Nucleus accumbens (tissue), 56 donors: ENCODE measurements at regions not wholly inside any gene's neighbourhood (a gene's known extent, or its start where the extent isn't known, plus 50 kb on each side); places are given as distances from the start of the nearest gene placed in this dataset.
A peak's percentile ranks its signal among the peaks of the same experiment; 100 is the strongest.
"Not testable (repeated sequence)": the region's sequence is repeated elsewhere in the genome, so short reads cannot be mapped to it uniquely, and the experiment has no call there.

ENCODE experiments used
- DNase-seq, 56 donors: peaks; one replicate each; lab custom pipeline; 2025; lab: John Stamatoyannopoulos, UW

DNA sequence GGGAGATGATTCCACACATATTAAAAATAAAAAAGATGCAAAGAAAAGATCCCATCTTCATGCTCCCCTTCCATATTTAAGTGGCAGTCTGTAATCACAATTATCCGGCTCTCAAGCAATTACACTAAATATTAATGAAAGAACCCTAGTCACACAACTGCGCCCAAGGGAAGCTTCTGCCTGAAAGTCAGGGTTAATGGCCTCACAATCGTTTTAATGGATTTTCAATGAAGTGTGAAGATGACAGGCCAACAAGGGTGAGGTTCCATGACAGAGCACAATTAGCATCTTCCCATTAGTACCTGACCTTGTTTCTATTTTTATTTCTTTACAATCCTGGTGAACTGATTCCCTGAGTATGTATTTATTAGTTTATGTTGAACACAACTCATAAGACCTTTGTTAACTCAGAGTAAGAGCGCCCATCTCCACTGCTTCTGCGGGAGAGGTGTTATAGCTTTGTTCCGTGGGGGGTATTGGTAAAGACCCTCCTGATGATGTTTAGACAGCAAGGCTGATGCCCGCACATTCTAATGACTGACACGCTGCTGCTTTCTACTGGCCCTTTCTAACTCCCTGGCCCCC, 80.9 kb downstream of the IER5 start:
- no peak for DNase-seq

DNA sequence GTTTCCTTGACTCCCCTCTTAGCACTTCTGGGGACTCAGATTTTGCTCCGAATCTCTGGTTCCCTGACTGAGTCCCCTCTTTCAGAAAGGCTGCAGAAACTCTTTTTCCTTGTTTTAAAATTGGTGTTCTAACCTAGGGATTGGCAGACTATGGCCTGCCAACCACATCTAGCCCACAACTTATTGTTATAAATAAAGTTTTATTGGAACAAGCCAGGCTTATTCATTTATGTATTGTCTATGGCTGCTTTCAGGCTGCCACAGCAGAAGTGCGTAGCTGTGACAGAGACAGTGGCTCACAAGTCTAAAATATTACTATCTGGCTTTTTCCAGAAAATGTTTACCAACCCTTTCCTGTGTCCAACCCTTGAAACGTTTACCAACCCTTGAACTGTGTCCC, 81.7 kb downstream of the IER5 start:
- DNase-seq: no peak

DNA sequence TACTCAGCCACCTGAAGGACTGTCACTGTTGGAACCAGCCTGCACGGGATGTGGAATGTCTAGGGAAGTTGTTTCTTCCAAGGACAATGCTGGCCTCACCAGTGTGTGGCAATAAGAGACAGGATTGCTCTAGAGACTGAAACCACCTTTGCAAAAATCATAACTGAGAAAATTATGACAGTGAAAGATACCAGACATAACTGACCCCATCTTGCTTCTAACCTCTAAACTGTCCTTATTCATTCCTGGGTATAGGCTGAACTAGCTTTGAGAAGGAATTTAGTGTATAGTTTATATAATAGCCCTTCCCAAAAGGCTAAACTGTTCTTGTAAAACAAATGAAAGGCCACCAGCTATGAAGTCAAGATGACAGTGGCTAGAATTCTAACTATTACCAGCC, 83.6 kb downstream of the IER5 start:
- no peak for DNase-seq

DNA sequence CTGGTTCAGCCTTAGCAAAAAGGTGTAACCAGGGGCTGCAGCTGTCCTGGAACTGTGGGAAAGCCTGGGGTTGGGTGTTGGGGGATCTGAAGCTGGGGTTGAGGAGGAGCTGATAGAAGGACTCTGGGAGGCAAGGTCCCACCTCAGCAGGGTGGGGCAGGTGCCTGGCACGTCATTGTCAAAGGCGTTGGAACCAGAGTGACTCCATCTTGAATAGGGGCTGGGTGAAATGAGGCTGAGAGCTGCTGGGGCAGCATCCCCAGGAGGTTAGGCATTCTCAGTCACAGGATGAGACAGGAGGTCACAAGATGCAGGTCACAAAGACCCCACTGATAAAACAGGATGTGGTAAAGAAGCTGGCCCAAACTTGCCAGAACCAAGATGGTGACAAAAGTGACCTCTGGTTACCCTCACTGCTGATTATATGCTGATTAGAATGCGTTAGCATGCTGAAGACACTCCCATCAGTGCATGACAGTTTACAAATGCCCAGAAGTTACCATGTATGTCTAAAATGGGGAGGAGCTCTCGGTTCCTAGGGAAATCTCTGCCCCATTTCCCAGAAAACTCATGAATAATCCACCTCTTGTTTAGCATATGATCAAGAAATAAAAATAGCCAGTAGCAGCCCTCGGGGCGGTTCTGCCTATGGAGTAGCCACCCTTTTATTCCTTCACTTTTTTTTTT, 85.4 kb downstream of the IER5 start:
- no peak for DNase-seq

DNA sequence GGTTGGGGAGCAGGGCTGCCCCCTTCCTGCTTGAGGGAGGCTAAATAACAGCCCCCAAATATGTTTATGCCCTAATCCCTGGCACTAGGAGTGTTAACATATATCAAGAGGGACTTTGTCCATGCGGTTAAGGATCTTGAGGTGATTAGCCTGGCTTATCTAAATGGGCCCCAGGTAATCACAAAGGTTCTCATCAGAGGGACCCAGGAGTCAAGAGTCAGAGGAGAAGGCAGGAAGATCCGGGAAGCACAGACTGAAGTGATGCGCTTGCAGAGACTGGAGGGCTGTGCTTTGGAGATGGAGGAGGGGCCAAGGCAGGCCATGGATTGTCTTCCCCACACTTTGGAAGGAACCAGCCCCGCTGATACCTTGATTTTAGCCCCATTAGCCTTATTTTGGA, 86.4 kb downstream of the IER5 start:
- no peak for DNase-seq

DNA sequence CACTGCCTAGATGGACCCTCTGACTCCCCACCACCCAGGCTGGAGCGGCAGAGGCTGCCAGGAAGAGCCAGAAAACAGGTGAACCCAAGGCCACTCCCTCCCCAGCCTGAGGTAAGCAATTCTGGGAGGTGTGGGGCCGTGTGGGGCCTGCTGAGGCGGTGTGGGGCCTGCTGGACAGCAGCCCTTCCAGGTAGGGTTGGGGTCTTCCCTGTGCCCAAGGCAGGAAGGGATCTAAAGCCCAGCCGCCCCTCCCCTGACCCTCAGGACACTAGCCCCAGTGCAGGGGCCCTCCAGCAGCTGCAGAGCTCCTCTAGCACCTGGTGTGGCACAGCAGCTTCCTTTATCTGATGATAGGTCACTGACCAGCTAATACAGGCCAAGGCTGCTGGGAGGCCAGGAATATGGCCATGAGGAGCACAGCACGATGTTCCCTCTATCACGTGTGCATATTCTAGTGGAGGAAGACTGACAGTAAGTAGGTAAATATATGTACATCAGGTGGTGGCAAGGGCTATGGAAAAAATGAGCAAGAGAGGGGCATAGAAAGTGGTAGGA, 86.9 kb downstream of the IER5 start:
- no peak for DNase-seq

DNA sequence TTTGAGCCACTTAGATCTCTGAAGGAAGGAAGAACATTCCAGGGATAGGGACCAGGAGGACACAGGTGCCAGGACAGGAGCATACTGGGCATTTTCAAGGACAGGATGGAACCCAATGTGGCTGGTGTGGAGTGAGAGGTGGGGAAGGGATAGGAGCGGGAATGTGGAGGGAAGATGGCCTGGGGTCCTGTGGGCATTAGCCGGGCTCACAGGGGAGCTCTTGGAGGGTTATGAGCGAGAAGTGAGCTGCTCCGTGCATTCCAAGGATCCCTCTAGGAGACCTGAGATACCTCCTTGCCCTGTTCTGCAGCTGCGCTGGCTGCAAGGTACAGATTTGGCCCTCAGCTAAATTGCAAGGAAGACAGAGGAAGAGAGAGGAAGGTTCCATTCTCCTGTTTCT, 87.5 kb downstream of the IER5 start:
- no peak for DNase-seq

DNA sequence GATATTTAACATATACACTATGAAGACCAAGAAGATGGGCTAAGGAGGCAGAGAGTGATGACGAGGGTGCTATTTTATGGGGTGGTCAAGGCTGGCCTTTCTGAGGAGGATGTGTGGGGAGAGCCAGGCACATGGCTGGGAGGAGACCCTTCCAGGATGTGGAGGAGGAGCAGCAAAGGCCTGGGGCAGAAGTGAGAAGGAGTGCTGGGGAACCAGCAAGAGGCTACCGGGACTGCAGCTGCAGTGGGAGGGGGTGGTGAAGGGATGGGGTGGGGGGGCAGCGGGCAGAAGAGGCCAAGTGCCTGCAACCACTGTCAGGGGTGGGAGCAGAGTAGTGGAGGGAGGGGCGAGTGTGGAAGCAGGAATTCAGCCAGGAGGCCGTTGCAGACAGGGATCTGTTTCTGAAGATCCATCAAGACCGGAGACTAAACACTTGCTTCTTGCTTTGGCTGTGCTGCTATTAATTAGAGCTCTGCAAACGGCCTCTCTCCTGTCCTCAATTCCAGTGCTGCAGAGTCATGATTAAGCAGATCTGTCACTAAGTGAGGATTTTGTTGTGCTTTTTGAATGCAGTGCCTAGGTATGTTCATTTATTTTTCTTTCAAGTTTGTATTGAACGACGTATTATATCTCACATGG, 89.9 kb downstream of the IER5 start:
- DNase-seq: no peak

DNA sequence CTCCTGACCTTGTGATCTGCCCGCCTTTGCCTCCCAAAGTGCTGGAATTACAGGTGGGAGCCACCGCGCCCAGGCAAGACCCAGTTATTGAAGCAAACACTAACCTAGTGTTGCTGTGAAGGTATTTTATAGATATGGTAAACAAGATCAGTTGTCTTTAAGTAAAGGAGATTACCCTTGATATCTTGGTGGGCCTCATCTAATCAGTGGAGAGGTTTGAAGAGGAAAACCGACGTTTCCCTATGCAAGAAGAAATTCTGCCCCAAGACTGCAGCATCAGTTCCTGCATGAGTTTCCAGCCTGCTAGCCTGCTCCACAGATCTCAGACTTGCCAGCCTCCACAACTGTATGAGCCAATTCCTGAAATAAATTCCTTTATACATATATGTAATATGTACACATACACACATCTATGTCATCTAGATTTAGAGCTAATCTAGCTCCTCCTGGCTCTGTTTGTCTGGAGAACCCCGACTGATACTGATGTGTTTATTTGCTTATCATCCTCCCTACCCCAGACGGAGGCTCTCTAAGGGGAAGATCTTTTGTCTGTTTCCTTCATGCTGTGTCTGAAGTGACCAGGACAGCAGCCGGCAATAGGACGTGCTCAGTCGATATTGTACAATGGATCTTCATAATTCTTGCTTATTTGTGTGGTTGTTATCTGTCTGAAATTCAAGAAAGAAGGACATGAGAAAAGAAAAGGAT, 90.9 kb downstream of the IER5 start:
- DNase-seq: no peak

DNA sequence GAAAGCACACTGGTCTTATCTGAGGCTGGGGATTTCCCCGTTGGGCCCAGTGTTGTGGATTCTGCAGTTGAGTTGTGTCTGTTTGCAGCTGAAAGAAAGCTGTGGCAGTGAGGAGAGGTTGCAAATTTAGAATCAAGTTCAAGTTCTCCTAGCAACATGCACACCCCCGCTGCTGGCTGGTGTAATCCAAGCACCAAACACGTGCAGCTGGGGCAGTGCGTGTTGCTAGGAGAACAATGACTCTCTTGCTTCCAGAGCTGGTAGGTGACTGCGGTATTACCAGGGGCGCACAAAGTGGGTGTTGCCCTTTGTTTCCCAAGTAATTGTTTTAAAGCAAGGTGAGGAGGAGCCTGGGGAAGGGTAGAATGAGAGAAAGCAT, 91.5 kb downstream of the IER5 start:
- DNase-seq: peak in 50 of 56 donors; percentile 11 to 91 (median 65)

DNA sequence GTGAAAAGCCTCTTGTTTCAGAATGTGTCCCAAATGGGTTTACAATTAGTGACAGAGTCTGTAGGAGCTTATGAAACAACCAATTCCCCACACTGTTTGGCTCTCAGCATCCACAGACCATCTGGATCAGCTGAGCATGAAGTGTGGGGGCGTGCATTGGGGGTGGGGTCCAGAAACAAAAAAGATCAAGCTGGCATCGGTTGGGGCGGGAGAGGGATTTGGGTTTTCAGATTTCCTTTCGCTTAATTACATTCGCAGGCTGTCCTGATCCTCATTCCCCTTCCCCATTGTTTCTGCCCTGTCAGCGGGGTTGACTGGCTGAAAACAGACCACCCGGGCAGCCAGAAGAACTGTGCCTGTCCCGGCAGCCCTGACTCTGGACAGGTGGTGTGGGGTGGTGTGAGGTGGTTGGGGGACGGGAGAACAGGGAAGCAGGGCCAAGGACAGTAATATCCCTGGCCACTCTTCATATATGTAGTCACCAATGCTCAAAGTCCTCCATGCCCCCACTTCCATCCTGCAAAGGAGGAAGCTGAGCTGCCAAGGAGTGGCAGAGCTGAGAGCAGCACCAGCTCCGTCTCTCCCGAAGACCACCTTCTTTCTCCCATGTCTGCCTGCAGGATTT, 92.0 kb downstream of the IER5 start:
- DNase-seq: peak in 4 of 56 donors; percentile 10 to 54 (median 20)

DNA sequence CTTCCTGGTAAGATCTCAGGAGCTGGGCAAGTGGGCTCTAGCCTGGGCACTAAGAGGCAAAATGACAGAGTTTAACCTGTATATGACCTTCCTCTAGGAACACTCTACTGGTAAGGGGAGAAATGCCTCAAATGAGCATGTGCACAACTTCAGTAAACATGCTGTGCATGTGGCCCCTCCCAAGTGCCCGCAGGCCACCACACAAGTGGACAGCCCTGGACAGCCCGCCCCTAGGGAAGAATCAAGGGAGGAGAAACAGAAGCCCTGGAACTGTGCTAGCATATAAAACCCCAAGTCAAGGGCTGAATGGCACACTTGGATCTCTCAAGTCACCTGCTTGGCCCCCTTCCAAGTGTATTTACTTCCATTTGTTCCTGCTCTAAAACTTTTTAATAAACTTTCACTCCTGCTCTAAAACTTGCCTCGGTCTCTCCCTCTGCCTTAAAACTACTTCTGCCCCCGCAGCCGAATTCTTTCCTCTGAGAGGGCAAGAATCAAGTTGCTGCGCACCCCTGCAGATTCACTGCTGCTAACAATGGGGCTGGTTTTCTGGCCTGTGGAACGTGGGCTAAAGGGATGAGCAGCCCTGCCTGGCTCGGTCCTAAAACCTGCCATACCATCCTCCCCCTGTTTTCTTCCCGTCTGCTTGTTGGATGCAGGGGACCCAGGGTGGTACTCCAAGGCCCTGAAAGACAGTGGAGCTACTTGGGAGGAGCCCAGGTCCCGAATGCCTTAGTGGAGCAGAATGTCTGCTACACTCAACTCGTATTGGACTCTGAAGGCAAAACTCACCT, 93.5 kb downstream of the IER5 start:
- no peak for DNase-seq

DNA sequence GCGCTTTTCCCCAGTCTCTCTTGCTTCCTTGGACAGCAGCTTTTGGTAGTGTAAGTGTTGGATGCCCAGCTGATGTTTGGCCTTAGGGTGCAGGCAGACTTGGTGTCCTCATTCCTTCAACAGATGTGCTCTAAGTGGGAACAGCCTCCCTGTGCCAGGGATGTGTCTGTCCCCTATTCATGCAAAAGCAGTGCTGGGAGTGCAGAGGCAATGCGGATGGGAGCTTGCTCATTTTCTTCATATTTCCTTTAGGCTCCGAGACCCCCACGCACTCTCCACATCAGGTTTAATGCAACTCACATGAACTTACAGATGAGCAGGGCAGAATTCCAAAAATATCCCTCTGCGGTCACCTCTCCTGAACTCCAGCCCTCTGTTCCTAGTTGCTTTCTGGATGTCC, 96.1 kb downstream of the IER5 start:
- DNase-seq: no peak

DNA sequence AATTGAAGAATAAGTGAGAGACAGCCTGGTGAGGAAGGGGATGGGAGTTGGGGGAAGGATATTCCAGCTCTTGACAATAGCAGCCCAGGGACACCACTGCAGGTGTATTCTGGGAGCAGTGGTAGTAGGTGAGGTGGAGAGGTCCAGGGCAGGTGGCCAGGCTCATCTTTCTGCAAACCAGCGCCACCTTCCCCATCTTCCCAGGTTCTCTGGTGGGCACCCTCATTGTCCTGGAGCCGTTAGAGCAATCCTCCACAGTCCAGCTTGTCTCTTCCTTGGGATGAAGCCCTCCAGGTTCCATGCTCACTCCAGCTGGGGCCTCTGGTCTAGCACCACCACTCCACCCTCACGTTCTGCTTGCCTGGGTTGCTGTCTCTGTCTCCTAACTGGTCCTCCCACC, 97.0 kb downstream of the IER5 start:
- DNase-seq: no peak

DNA sequence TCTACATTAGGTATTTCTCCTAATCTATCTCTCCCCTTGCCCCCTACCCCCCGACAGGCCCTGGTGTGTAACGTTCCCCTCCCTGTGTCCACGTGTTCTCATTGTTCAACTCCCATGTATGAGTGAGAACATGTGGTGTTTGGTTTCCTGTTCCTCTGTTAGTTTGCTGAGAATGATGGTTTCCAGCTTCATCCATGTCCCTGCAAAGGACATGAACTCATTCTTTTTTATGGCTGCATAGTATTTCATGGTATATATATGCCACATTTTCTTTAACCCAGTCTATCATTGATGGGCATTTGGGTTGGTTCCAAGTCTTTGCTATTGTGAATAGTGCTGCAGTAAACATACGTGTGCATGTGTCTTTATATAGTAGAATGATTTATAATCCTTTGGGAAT, 97.6 kb downstream of the IER5 start:
- not testable (repeated sequence) for DNase-seq

DNA sequence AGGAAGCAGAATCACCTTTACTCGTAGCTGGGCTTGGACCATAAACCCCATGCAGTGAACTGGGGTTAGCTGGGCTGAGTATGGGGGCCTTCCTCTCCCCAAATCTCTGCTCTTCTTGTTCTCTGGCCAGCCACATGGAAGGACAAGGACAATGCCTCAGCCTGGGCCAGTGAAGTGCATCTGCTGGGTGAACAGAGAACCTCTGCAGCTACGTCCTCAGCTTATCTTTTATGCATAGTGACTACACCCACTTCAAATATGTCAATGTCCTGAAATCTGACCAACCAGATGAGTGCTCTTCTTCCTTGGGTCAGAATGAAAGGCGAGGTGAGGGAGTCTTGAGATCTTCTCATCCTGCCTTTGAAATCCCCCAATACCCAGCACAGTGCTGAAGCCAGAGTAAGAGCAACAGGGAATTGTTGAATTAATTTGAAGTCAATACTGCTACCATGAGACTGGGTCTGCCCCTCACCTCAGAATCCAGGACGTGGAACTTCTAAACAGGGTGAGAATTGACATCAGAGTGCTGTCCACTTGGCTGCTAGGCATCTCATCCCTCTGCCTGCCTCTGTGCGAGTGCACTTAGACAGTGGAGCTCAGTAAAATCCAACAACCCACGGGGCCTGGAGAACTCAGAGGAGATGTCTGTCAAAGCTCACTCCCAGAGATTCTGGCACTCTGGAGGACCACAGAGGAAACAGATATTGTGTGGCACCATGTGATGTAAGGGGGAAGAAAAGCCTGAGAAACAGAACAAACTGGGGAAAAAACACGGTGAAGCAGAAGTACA, 99.0 kb downstream of the IER5 start:
- DNase-seq: no peak

DNA sequence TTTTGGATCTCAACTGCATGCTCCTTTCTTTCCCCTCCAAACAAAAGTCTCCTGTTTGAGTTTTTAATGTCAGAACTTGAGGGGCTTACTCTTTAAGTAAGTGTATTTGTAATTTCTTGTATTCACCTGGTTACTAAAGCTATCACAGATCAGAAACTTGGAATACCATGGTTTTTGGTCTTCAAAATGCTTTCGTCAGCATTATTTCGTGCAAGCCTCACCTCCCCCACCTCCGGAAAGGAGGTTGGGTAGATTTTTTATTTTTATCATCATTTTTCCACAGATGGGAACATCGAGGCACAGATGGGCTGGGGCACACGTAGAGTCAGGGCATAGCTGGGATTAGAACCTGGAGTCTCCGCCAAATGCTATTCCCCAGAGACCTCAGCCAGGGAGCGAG, 100.7 kb downstream of the IER5 start:
- DNase-seq: no peak

DNA sequence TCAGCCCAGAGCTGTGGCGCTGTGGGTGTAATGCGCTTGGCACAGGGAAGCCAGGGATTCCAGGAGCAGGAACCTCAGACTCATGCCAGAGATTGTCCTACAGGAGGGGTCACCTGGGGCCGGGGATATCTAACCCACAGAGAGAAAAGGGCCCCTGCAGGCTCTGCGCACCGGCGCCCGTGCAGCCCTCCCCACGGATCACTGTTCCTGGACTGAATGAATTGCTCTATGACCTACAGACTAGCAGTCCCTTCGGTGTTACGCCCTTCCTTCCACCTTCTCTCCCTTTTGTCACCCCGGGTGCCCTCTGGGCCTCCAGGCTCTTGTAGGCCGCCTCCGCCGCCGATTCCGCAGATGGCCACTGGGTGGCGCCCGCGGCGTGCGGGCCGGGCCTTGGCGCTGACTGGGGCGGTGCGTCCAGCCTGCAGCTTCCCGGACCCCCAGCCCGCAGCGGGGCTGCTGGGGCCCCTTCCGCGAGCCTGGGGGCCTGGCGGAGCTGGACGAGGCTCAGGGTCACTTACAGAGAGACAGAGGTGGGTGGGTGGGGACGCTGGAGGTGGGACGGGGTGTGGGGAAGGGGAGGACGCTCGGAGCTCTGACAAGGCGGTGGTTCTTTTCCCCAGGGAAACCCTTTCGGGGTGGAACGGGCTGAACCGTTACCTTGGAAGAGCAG, 101.3 kb downstream of the IER5 start:
- peak in 46 of 56 donors; percentile 4 to 83 (median 45) for DNase-seq
